Activated CD8-positive, alpha-beta memory T cell treated with anti-CD3 and anti-CD28 coated beads, Interleukin-2, amount 50 U/mL, for 1 hour (primary cell): ENCODE measurements at regions not wholly inside any gene's neighbourhood (a gene's known extent, or its start where the extent isn't known, plus 50 kb on each side); places are given as distances from the start of the nearest gene placed in this dataset.

Experiments
- DNase-seq: peaks from one replicate; pipeline ENCODE4 v3.0.0-alpha.2; 2020; ENCODE audit errors: extremely low read depth

DNA sequence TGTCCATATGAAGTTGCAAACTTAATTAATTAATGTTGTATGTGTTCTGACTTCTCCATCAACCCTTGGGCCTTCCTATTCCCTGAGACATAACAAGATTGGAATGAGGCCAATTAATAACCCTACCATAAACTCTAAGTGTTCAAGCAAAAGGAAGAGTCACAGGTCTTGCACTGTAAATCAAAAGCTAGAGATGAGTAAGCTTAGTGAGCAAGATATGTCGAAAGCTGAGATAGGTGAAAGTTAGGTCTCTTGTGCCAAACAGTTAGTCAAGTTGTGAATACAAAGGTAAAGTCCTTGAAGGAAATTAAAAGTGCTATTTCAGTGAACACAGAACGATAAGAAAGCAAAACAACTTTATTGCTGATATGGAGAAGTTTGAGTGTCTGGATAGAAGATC lies 58.2 kb upstream of the GPRIN3 start:
- DNase-seq = no peak

DNA sequence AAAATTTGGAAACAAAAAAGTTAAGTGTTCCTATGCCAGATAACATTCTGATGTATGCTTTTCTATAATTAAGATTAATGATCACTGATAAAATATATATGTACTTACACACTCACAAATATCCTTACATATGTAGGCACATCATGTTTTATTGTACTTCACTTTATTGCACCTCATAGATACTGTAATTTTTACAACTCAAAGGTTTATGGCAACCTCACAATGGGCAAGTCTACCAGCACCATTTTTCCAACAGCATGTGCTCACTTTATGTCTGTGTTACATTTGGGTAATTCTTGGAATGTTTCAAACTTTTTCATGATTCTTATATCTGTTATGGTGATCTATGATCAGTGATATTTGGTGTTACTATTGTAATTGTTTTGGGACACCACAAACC lies 57.8 kb upstream of the GPRIN3 start:
- DNase-seq = no peak

GRCh38 chr4:89364541-89364940 lies 56.9 kb upstream of the GPRIN3 start:
- DNase-seq = no peak

DNA sequence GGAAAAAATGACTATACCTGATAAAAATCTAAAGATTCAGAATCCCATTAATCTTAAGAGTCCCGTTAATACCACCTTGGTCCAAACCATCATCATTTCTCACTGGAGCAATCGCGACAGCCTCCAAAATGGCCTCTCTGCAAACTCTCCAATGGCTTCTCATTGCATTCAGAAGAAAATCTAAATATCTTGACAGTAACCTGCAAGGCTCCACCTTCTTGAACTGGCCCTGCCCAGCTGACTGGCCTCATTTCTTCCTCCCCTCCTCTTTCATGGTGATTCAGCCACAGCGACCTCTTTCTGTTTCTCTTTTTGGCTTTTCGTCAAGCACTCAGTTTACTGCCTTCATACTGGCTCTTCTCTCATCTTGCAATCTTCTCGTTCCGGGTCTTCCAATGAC lies 56.2 kb upstream of the GPRIN3 start:
- no peak for DNase-seq

DNA sequence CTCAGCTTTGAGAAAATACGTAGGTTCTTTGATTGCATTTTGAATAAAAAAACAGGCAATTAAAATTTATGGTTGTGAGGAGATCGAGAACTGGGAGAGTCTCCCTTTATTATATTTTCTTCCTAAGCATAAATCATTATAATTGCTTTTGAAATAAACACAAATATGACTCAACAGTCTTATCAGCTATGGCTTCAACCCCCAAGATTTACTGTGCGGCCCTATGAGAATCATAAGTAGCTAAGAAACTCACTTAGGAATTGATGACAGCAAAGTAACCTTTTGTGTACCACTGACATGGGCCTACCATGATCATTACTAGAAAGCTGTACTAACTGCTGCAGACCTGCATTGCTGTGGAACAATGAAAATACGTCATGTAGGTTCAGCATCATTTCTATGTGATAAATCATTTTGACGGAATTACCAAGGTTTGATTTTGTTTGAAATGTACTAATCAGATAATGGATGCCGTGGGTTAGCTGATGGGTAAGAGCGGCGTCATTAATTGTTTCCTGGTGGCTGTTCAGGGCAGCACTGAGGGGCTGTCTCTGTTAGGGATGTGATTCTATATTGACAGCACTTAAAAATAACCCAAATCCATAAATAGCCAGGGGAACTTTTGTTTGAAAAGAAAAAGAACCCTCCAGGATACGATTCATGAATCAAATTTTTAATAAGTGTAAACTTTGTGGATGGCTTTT lies 51.5 kb upstream of the GPRIN3 start:
- DNase-seq = no peak

- DNase-seq = no peak
Measured at GRCh38 chr4:89357787-89358186, 50.2 kb upstream of the GPRIN3 start.
